GM23338 (cell line): ENCODE measurements at regions not wholly inside any gene's neighbourhood (a gene's known extent, or its start where the extent isn't known, plus 50 kb on each side); places are given as distances from the start of the nearest gene placed in this dataset.

Experiments
- ATAC-seq: fragments of 200-7000 bp; cut with Tn5 transposase; 3 replicates; pipeline ENCODE4 v1.9.1; 2020
- DNase-seq: peaks from one replicate; pipeline ENCODE4 v3.0.0-alpha.2; 2015; ENCODE audit warnings: low spot score
- H2AFZ ChIP-seq: fragments of 200-600 bp; sonication (generic); 2 replicates; pipeline ENCODE4 v1.8.0; 2016; ENCODE audit warnings: antibody characterized with exemption, mild to moderate bottlenecking, moderate library complexity
- H3F3A ChIP-seq: fragments of 200-600 bp; sonication (generic); replicated peaks from 2 replicates; pipeline ENCODE4 v1.8.0; 2017; ENCODE audit warnings: antibody characterized with exemption, mixed run types, low read depth
- H3K27ac ChIP-seq: fragments of 200-600 bp; sonication (generic); 2 replicates; pipeline ENCODE4 v1.6.1; 2016; ENCODE audit warnings: low read depth
- H3K27me3 ChIP-seq: fragments of 200-600 bp; sonication (generic); 2 replicates; pipeline ENCODE4 v1.8.0; 2016; ENCODE audit warnings: mild to moderate bottlenecking, mixed run types, moderate library complexity; ENCODE audit not compliant: insufficient read depth
- H3K36me3 ChIP-seq: fragments of 200-600 bp; sonication (generic); 2 replicates; pipeline ENCODE4 v1.8.0; 2016; ENCODE audit warnings: mild to moderate bottlenecking; ENCODE audit not compliant: insufficient read depth
- H3K4me1 ChIP-seq: fragments of 200-600 bp; sonication (generic); 2 replicates; pipeline ENCODE4 v1.8.0; 2016; ENCODE audit warnings: mild to moderate bottlenecking, moderate library complexity; ENCODE audit not compliant: insufficient read depth
- H3K4me2 ChIP-seq: fragments of 200-600 bp; sonication (generic); 2 replicates; pipeline ENCODE4 v1.7.1; 2017; ENCODE audit warnings: mixed run types
- H3K4me3 ChIP-seq: fragments of 200-600 bp; sonication (generic); 2 replicates; pipeline ENCODE4 v1.6.1; 2016; ENCODE audit warnings: mixed run types
- H3K79me2 ChIP-seq: fragments of 200-600 bp; sonication (generic); replicated peaks from 2 replicates; pipeline ENCODE4 v1.8.0; 2017; ENCODE audit warnings: mild to moderate bottlenecking; ENCODE audit not compliant: insufficient read depth
- H3K9me2 ChIP-seq: fragments of 200-600 bp; sonication (generic); 2 replicates; pipeline ENCODE4 v1.8.0; 2017; ENCODE audit not compliant: insufficient read depth
- H4K20me1 ChIP-seq: fragments of 200-600 bp; sonication (generic); replicated peaks from 2 replicates; pipeline ENCODE4 v1.8.0; 2017; ENCODE audit warnings: mild to moderate bottlenecking; ENCODE audit not compliant: insufficient read depth
- H3K27ac Mint-ChIP-seq: 2 replicates; pipeline ENCODE4 v1.8.0; 2020; ENCODE audit warnings: inconsistent platforms, mild to moderate bottlenecking, moderate library complexity, mixed read lengths
- H3K27me3 Mint-ChIP-seq: 3 replicates; pipeline ENCODE4 v1.8.0; 2022; ENCODE audit warnings: low read depth, mild to moderate bottlenecking, moderate library complexity, mixed read lengths, inconsistent platforms; ENCODE audit not compliant: insufficient read depth, poor library complexity
- H3K36me3 Mint-ChIP-seq: 3 replicates; pipeline ENCODE4 v1.8.0; 2021; ENCODE audit warnings: low read depth, mild to moderate bottlenecking, inconsistent platforms, moderate library complexity, mixed read lengths
- H3K4me1 Mint-ChIP-seq: 3 replicates; pipeline ENCODE4 v1.8.0; 2020; ENCODE audit warnings: mild to moderate bottlenecking, inconsistent platforms, mixed read lengths
- H3K4me3 Mint-ChIP-seq: 3 replicates; pipeline ENCODE4 v1.8.0; 2021; ENCODE audit warnings: moderate library complexity, mild to moderate bottlenecking, inconsistent platforms, mixed read lengths
- H3K9me3 Mint-ChIP-seq: 3 replicates; pipeline ENCODE4 v1.8.0; 2020; ENCODE audit warnings: moderate library complexity, mild to moderate bottlenecking, inconsistent platforms, mixed read lengths
- CREB1 ChIP-seq: fragments of 250-450 bp; sonication (Bioruptor Pico); IDR thresholded peaks from 2 replicates; pipeline ENCODE4 v1.5.0; 2020; ENCODE audit warnings: low read depth, mild to moderate bottlenecking, moderate library complexity
- CTCF ChIP-seq, 2 experiments: fragments of 200-600 bp in 1 of 2; sonication (generic) in 1 of 2; conservative IDR thresholded peaks; 2 replicates each; pipeline versions ENCODE4 v1.5.1 to v1.6.1; 2016 to 2017; ENCODE audit warnings: antibody characterized with exemption in 2 of 2, low read depth in 2 of 2, mild to moderate bottlenecking in 2 of 2, moderate library complexity in 1 of 2
- ETS1 ChIP-seq: IDR thresholded peaks from 2 replicates; pipeline ENCODE4 v1.6.1; 2016; ENCODE audit warnings: antibody characterized with exemption
- EZH2 ChIP-seq: fragments of 200-600 bp; sonication (generic); IDR thresholded peaks from one replicate; pipeline ENCODE4 v1.8.0; 2017; ENCODE audit warnings: antibody characterized with exemption, mild to moderate bottlenecking, low read depth; ENCODE audit not compliant: unreplicated experiment
- EZH2phosphoT487 ChIP-seq: fragments of 200-600 bp; sonication (generic); IDR thresholded peaks from one replicate; pipeline ENCODE4 v1.8.1; 2018; ENCODE audit warnings: antibody characterized with exemption; ENCODE audit not compliant: unreplicated experiment
- JUNB ChIP-seq: IDR thresholded peaks from one replicate; pipeline ENCODE4 v1.6.1; 2016; ENCODE audit warnings: antibody characterized with exemption; ENCODE audit not compliant: unreplicated experiment
- NANOG ChIP-seq: IDR thresholded peaks from 2 replicates; pipeline ENCODE4 v1.6.1; 2016; ENCODE audit warnings: antibody characterized with exemption, borderline replicate concordance
- POLR2AphosphoS5 ChIP-seq: IDR thresholded peaks from 2 replicates; pipeline ENCODE4 v1.6.1; 2016; ENCODE audit warnings: antibody characterized with exemption, low read depth
- REST ChIP-seq: IDR thresholded peaks from one replicate; pipeline ENCODE4 v1.6.1; 2018; ENCODE audit warnings: antibody characterized with exemption; ENCODE audit not compliant: unreplicated experiment
- STAT1 ChIP-seq: IDR thresholded peaks from one replicate; pipeline ENCODE4 v1.6.1; 2016; ENCODE audit warnings: antibody characterized with exemption; ENCODE audit not compliant: unreplicated experiment
- ZNF114 ChIP-seq: fragments of 250-450 bp; sonication (Bioruptor Pico); IDR thresholded peaks from 2 replicates; pipeline ENCODE4 v1.5.0; 2020; ENCODE audit warnings: mild to moderate bottlenecking, moderate library complexity
- ZNF331 ChIP-seq: fragments of 250-450 bp; sonication (Bioruptor Pico); IDR thresholded peaks from 2 replicates; pipeline ENCODE4 v1.5.0; 2020; ENCODE audit warnings: low read depth, mild to moderate bottlenecking, moderate library complexity
- ZNF462 ChIP-seq: fragments of 250-450 bp; sonication (Bioruptor Pico); IDR thresholded peaks from 2 replicates; pipeline ENCODE4 v1.5.0; 2020; ENCODE audit warnings: mild to moderate bottlenecking, moderate library complexity

- Mint-ChIP-seq H3K9me3 (no peaks in the 10 kb centered on the region), H3K27me3 (peaks cover 2% of the 10 kb centered on the region), H3K36me3 (no peaks in the 10 kb centered on the region), H3K27ac (no peak overlapping the region), H3K4me3 (no peak overlapping the region), H3K4me1 (peaks cover 5% of the 10 kb centered on the region; the same call in 2 of the 3 replicates)
- Histone ChIP-seq H3K9me2 (no peaks in the 10 kb centered on the region), H3K36me3 (no peaks in the 10 kb centered on the region), H3K4me2 (no peak overlapping the region), H3K4me1 (no peaks in the 10 kb centered on the region), H3K4me3 (no peak overlapping the region), H4K20me1 (no peaks in the 10 kb centered on the region), H2AFZ (0 out of 2 replicates have a peak overlapping the region, but pooled peaks have one; percentile 85), H3K27me3 (no peaks in the 10 kb centered on the region), H3K79me2 (no peaks in the 10 kb centered on the region), H3K27ac (no peak overlapping the region), H3F3A (no peaks in the 10 kb centered on the region)
- no peak for DNase-seq
- TF ChIP-seq ETS1: no peak
- TF ChIP-seq EZH2: no peak
- no peak for TF ChIP-seq ZNF331 (CRISPR knock-in tag)
- no peak for TF ChIP-seq CTCF (conservative IDR thresholded peaks at IDR 0.05; ENCODE audit: low read depth in 2 of 2)
- no peak for TF ChIP-seq EZH2phosphoT487
- TF ChIP-seq STAT1: no peak
- no peak for TF ChIP-seq ZNF114 (CRISPR knock-in tag)
- TF ChIP-seq ZNF462 (CRISPR knock-in tag): no peak
- no peak for TF ChIP-seq NANOG
- TF ChIP-seq REST: no peak
- no peak for TF ChIP-seq POLR2AphosphoS5
- no peak for TF ChIP-seq JUNB
- TF ChIP-seq CREB1: no peak
- ATAC-seq: no peak
These were observed 154.4 kb upstream of the STK32A start for GRCh38 chr5:147080391-147080790.
